BE2C (cell line): ENCODE measurements at regions not wholly inside any gene's neighbourhood (a gene's known extent, or its start where the extent isn't known, plus 50 kb on each side); places are given as distances from the start of the nearest gene placed in this dataset.

Source experiments
- DNase-seq: peaks from one replicate; pipeline ENCODE4 v3.0.0-alpha.2; 2020
- H3K27me3 ChIP-seq: fragments of 250-450 bp; sonication (Bioruptor Pico); 2 replicates; pipeline ENCODE4 v1.5.1; 2020; ENCODE audit warnings: mild to moderate bottlenecking
- H3K36me3 ChIP-seq: fragments of 250-450 bp; sonication (Bioruptor Pico); 2 replicates; pipeline ENCODE4 v1.5.1; 2020; ENCODE audit warnings: mild to moderate bottlenecking
- H3K4me1 ChIP-seq: fragments of 250-450 bp; sonication (Bioruptor Pico); 2 replicates; pipeline ENCODE4 v1.5.1; 2020
- H3K4me3 ChIP-seq: 2 replicates; pipeline ENCODE4 v1.5.1; 2011; ENCODE audit warnings: low read depth, low read length
- H3K9me3 ChIP-seq: fragments of 250-450 bp; sonication (Bioruptor Pico); 2 replicates; pipeline ENCODE4 v1.5.1; 2020
- TF ChIP-seq, protein P1 (sequence below): IDR thresholded peaks from 2 replicates; pipeline ENCODE4 v1.5.1; 2012; ENCODE audit warnings: mild to moderate bottlenecking, low read depth, low read length

DNA sequence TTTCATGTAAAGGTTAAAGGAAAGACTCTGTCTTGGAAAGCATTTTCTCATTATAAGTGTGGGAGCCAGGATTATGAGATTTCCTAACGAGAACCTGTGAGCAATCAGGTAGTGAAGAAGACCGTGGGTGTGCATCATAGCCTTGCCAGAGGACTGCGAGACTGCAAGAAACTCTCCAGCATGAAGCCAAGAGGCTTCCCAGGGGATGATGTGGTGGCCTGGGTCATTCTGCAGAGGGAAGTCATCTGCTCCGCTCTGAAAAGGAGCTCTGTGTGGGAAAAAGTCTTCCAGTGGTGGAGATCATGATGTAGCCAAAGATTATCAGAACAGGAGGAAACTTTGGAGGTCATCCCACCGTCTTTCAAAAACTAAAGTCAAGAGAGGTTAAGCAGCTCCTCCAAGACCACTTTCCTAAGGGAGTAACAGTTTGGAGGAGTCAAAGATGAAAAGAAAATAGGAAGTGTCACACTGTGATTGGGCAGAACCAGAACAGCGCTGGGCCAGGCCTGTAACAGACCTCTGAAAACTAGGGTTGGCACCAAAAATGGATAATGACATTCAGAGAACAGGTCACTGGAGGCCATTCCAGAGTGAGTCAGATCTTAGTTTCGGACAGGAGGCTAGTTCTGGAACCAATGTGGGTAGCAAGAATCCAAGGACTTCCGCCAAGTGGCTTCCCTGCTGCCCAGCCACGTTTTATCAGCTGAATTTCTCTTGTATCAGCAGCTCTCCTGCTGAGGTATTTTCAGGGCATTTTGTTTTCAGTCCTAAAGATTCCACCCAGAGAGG, 113.0 kb downstream of the LRATD1 start:
- no peaks in the 10 kb centered on the region for H3K9me3 ChIP-seq
- TF ChIP-seq, protein P1, sequence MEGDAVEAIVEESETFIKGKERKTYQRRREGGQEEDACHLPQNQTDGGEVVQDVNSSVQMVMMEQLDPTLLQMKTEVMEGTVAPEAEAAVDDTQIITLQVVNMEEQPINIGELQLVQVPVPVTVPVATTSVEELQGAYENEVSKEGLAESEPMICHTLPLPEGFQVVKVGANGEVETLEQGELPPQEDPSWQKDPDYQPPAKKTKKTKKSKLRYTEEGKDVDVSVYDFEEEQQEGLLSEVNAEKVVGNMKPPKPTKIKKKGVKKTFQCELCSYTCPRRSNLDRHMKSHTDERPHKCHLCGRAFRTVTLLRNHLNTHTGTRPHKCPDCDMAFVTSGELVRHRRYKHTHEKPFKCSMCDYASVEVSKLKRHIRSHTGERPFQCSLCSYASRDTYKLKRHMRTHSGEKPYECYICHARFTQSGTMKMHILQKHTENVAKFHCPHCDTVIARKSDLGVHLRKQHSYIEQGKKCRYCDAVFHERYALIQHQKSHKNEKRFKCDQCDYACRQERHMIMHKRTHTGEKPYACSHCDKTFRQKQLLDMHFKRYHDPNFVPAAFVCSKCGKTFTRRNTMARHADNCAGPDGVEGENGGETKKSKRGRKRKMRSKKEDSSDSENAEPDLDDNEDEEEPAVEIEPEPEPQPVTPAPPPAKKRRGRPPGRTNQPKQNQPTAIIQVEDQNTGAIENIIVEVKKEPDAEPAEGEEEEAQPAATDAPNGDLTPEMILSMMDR, result no peak
- no peaks in the 10 kb centered on the region for H3K4me1 ChIP-seq
- no peak for DNase-seq
- H3K36me3 ChIP-seq, result no peaks in the 10 kb centered on the region
- no peaks in the 10 kb centered on the region for H3K27me3 ChIP-seq
- H3K4me3 ChIP-seq, result no peak overlapping the region

DNA sequence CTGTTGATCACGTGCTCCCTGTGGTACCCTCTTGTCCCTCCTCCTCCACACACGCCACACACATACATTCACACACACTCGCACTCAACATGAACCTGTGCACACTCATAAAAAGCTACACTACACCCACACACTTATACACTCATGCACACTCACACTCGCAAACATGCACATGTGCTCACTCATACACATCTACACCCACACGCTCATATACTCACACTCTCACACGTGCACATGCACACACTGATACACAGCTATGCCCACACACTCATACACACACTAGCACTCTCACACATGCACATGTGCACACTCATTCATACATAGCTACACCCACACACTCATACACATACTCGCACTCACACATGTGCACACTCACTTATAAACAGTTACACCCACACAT, 113.6 kb downstream of the LRATD1 start:
- DNase-seq, result no peak
- H3K27me3 ChIP-seq, result no peaks in the 10 kb centered on the region
- H3K4me3 ChIP-seq, result no peak overlapping the region
- TF ChIP-seq, protein P1, result no peak
- H3K4me1 ChIP-seq, result no peaks in the 10 kb centered on the region
- H3K9me3 ChIP-seq, result no peaks in the 10 kb centered on the region
- H3K36me3 ChIP-seq, result no peaks in the 10 kb centered on the region

DNA sequence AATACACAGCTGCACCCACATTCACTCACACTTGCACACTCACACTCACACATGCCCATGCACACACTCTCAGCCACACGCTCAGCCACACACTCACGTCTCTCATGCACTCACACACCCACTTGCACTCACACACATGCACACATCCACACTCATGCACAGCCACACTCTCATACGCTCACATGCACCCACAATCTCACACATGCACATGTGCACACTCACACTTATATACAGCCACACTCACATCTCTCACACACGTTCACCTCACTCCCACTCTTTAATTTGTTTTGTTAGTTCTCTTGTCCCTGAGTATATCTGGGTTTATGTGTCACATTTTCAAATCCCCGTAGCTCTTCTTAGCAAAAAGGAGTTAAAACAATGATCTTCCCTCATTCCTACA, 114.9 kb downstream of the LRATD1 start:
- Histone ChIP-seq H3K27me3 (no peaks in the 10 kb centered on the region), H3K36me3 (no peaks in the 10 kb centered on the region), H3K4me1 (no peaks in the 10 kb centered on the region), H3K9me3 (no peaks in the 10 kb centered on the region), H3K4me3 (no peak overlapping the region)
- no peak for DNase-seq
- TF ChIP-seq, protein P1, result no peak

DNA sequence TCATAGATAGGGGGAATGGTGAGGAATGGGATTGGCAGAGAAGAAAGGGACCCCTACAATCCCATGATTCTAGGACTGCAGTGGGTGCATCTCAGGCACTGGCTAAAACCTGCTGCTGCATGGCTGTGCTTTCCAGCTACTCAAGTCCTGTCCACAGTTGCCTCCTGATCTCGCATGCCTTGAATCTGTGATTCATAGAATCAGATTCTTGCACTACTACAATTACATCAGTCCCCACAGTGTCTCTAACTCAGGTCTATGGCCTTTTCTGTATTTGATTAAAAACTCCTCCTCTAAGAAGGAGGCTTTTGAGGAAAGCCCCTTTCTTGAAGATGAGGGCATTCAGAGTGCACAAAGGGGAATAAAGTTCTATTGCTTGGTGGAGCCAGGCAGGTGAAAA, 117.4 kb downstream of the LRATD1 start:
- H3K27me3 ChIP-seq, result no peaks in the 10 kb centered on the region
- no peaks in the 10 kb centered on the region for H3K36me3 ChIP-seq
- no peaks in the 10 kb centered on the region for H3K9me3 ChIP-seq
- no peaks in the 10 kb centered on the region for H3K4me1 ChIP-seq
- no peak for DNase-seq
- TF ChIP-seq, protein P1, result no peak
- no peak overlapping the region for H3K4me3 ChIP-seq

DNA sequence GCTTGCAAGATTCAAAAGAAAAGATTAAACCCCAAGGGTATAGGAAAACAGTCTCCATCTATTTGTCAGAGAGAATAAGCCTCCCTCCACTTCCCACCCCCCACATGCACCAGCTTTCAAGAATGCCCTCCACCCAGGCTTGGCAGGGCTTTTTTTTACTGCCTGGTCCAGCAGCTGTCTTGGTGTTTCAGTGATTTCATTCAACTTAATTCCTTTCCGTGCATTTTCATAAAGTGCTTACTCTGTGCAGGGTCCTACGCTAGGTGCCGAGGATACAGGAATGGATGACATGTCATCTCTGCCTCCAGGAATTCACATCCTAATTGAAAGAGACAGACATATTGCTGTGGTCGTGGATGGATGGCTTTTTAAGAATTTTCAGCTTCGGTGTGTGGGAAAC, 117.9 kb downstream of the LRATD1 start:
- TF ChIP-seq, protein P1, result no peak
- no peaks in the 10 kb centered on the region for H3K4me1 ChIP-seq
- DNase-seq, result no peak
- H3K9me3 ChIP-seq, result no peaks in the 10 kb centered on the region
- H3K4me3 ChIP-seq, result no peak overlapping the region
- no peaks in the 10 kb centered on the region for H3K27me3 ChIP-seq
- no peaks in the 10 kb centered on the region for H3K36me3 ChIP-seq

DNA sequence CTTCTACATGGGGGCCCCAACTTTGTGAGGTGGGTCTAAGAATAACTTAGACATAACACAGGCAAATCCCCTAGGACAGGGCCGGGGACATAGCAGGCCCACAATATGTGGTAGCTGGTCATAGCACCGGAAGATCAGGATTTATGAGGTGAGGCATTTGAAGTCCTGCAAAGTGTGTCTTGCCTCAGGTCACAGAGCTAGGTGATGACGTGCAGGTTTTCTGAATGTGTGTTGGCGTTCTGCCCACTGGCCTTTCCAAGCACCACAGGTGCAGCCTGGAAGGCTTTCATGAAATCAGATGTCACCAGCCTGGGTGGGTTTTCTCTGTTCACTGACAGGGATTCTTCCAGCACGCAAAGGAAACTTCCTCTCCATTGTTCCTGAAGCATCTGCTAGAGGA, 119.1 kb downstream of the LRATD1 start:
- TF ChIP-seq, protein P1, result no peak
- Histone ChIP-seq H3K36me3 (no peaks in the 10 kb centered on the region), H3K9me3 (no peaks in the 10 kb centered on the region), H3K4me3 (no peak overlapping the region), H3K4me1 (no peaks in the 10 kb centered on the region), H3K27me3 (no peaks in the 10 kb centered on the region)
- no peak for DNase-seq
